Rectal smooth muscle tissue (tissue), 1 donor: ENCODE measurements at regions not wholly inside any gene's neighbourhood (a gene's known extent, or its start where the extent isn't known, plus 50 kb on each side); places are given as distances from the start of the nearest gene placed in this dataset.

ENCODE experiments used
- H3K27ac ChIP-seq: one replicate; pipeline ENCODE4 v1.7.0; 2013; ENCODE audit warnings: low read depth, low read length, inconsistent platforms
- H3K27me3 ChIP-seq: one replicate; pipeline ENCODE4 v1.7.0; 2013; ENCODE audit warnings: low read length; ENCODE audit not compliant: control insufficient read depth, insufficient read depth
- H3K36me3 ChIP-seq: one replicate; pipeline ENCODE4 v1.7.0; 2013; ENCODE audit warnings: low read length; ENCODE audit not compliant: control insufficient read depth, insufficient read depth
- H3K4me1 ChIP-seq: one replicate; pipeline ENCODE4 v1.7.0; 2013; ENCODE audit warnings: low read length; ENCODE audit not compliant: control insufficient read depth, insufficient read depth
- H3K4me3 ChIP-seq: one replicate; pipeline ENCODE4 v1.7.0; 2013; ENCODE audit warnings: low read length
- H3K9ac ChIP-seq: one replicate; pipeline ENCODE4 v1.7.0; 2013; ENCODE audit warnings: low read length

DNA sequence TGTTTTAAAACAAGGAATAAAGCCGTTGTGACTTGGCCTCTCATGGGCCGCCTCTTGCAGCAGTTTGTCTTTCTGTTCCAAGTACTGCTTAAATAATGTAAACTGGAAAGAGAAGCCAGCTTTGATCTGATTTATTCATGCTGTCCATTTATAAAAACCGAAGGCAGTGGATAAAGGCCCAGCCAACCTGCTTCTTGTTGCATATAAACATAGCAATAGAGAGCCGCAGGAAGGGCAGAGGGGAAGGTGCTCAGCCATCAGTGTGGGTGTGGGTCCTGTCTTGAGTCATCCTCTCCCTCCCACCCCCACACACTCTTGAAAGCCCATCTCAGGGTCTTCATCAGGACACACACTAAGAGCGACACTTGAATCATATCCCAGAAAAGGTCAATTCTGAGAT lies 187.9 kb upstream of the FAM9B start:
- Histone ChIP-seq H3K4me1 (peaks cover 3% of the 10 kb centered on the region), H3K4me3 (no peak overlapping the region), H3K9ac (no peak overlapping the region), H3K27ac (no peak overlapping the region), H3K27me3 (no peaks in the 10 kb centered on the region), H3K36me3 (no peaks in the 10 kb centered on the region)

DNA sequence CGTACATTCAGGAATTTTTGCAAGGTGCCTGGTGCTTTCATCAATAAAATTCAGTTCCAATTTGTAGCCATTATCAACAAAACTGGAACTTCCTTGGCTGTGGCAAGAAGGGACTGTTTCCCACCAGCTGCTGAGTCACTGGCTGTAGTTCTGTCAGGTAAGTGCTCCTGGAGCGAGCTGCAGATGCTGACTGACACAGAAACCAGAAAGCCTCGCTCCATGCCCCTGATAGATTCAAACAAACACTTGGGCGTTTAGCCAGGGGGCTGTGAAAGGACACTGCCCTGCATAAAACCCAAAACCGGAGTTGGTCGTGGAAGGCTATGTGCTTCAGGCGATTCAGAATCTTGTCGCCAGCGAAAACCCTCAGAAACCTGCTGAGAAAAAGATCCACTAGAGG lies 188.4 kb upstream of the FAM9B start:
- Histone ChIP-seq H3K4me3 (no peak overlapping the region), H3K27me3 (no peaks in the 10 kb centered on the region), H3K4me1 (peaks cover 3% of the 10 kb centered on the region), H3K27ac (no peak overlapping the region), H3K36me3 (no peaks in the 10 kb centered on the region), H3K9ac (no peak overlapping the region)

- H3K36me3 ChIP-seq, result no peaks in the 10 kb centered on the region
- no peaks in the 10 kb centered on the region for H3K4me1 ChIP-seq
- no peak overlapping the region for H3K9ac ChIP-seq
- H3K27ac ChIP-seq, result no peak overlapping the region
- H3K27me3 ChIP-seq, result no peaks in the 10 kb centered on the region
- no peak overlapping the region for H3K4me3 ChIP-seq
Observed at GRCh38 chrX:9227276-9227675, 193.3 kb upstream of the FAM9B start.

GRCh38 chrX:9231491-9231890 lies 197.6 kb upstream of the FAM9B start:
- H3K9ac ChIP-seq, result no peak overlapping the region
- H3K27ac ChIP-seq, result no peak overlapping the region
- H3K36me3 ChIP-seq, result no peaks in the 10 kb centered on the region
- H3K27me3 ChIP-seq, result no peaks in the 10 kb centered on the region
- H3K4me1 ChIP-seq, result no peaks in the 10 kb centered on the region
- H3K4me3 ChIP-seq, result no peak overlapping the region

DNA sequence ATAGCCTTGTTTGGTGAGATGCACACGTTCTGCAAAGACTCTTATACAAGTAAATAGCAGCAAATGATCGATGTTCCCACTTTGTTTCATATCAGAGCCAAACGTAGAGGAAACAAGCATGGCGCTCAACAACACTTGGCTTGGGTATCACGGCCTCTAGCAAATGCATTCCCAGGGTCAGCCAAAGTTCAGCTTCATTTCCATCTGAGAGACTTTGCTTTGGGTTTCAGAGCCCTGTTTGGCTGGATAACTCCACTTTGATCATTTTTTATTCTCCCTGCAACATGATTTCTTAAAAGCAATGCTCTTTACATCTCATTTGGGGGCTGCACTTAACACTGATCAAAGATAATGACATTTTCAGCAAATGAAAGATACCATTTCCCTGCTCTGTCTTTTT lies 199.2 kb upstream of the FAM9B start:
- H3K27ac ChIP-seq, result no peak overlapping the region
- no peak overlapping the region for H3K9ac ChIP-seq
- H3K36me3 ChIP-seq, result no peaks in the 10 kb centered on the region
- H3K4me3 ChIP-seq, result no peak overlapping the region
- no peaks in the 10 kb centered on the region for H3K27me3 ChIP-seq
- no peaks in the 10 kb centered on the region for H3K4me1 ChIP-seq

DNA sequence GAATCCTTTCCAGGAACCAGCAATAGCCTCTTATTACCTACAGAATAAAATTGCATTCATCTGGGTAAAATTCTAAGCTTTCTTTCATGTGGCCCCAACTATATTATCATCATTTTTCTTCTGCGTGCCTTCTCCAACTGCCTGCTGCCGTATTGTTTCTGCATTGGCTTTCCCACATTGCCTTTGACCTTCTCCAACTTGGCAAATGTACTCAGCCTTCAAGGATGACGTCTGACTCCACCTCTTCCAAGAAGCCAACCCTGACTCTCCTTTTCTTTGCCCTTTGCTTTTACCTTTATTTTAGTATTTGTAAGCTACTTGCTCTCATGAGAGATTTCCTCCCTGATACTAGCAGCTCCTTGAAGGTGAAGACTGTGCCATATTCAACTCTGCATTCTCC lies 200.4 kb upstream of the FAM9B start:
- Histone ChIP-seq H3K4me3 (no peak overlapping the region), H3K9ac (no peak overlapping the region), H3K36me3 (no peaks in the 10 kb centered on the region), H3K27ac (no peak overlapping the region), H3K27me3 (no peaks in the 10 kb centered on the region), H3K4me1 (no peaks in the 10 kb centered on the region)

DNA sequence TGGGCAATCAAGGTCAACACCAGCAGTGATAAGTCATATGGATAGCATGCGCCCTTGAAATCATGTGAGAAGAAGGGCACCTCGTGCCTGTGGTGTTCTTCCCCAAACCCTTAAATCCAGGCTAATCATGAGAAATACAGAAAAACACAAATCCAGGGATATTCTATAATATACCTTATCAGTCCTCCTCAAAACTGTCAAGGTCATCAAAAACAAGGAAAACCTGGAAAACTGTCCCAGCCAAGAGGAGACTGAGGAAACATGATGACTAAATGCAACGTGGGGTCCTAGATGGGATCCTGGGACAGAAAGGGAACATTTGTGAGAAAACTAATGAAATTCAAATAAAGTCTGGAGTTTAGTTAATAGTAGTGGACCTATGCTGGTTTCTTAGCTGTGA lies 201.8 kb upstream of the FAM9B start:
- H3K9ac ChIP-seq, result no peak overlapping the region
- no peak overlapping the region for H3K4me3 ChIP-seq
- H3K27me3 ChIP-seq, result no peaks in the 10 kb centered on the region
- H3K4me1 ChIP-seq, result no peaks in the 10 kb centered on the region
- H3K27ac ChIP-seq, result no peak overlapping the region
- no peaks in the 10 kb centered on the region for H3K36me3 ChIP-seq

DNA sequence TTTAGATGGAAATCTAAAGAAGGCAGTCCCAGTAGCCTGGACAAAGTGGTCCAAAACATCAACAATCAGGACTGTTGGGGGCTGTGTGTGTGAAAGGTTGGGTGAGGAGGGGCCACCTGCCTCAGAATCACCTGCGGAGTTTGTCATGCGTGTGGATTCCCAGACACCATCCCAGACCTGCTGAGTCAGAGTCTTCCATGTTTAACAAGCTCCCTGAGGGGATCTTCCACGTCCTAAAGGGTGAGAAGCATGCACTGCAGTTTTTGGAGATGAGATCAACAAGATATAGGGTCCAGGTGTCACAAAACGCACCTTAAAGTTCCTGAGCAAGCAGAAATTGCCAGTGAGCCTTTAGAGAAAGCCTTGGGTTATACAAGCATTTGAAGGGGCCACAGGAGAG lies 207.0 kb upstream of the FAM9B start:
- H3K9ac ChIP-seq, result no peak overlapping the region

DNA sequence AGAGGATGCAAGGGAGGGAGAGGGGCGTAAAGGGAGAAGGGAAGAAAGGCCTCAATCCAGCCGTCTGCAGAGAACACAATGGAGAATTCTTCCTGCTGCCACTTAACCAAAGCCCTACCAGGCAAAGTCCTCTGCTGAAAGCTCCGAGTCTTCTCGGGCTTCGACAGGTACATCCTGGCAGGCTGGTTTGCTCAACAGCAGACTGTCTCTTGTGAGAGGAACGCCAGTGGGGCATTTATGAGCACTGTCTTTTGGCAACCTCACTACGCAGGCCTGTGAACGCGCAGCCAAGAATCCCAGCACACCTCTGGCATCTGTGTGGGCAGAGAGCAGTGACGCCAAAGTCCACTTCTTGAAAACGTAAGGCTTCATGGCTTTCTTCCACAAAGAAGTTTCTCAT lies 207.5 kb upstream of the FAM9B start:
- H3K27ac ChIP-seq, result no peak overlapping the region
- no peak overlapping the region for H3K4me3 ChIP-seq
- H3K36me3 ChIP-seq, result no peaks in the 10 kb centered on the region
- no peak overlapping the region for H3K9ac ChIP-seq
- H3K27me3 ChIP-seq, result no peaks in the 10 kb centered on the region
- H3K4me1 ChIP-seq, result no peaks in the 10 kb centered on the region

More for the DNA sequence above, 207.0 kb upstream of the FAM9B start:
- Histone ChIP-seq H3K36me3 (no peaks in the 10 kb centered on the region), H3K4me3 (no peak overlapping the region), H3K27ac (no peak overlapping the region), H3K4me1 (no peaks in the 10 kb centered on the region), H3K27me3 (no peaks in the 10 kb centered on the region)

- Histone ChIP-seq H3K4me1 (no peaks in the 10 kb centered on the region), H3K27ac (no peak overlapping the region), H3K9ac (no peak overlapping the region), H3K4me3 (no peak overlapping the region), H3K27me3 (no peaks in the 10 kb centered on the region), H3K36me3 (no peaks in the 10 kb centered on the region)
Observed at GRCh38 chrX:9249051-9249846, 215.3 kb upstream of the FAM9B start.

GRCh38 chrX:9252182-9252581 lies 212.7 kb upstream of the TBL1X start:
- no peak overlapping the region for H3K9ac ChIP-seq
- no peak overlapping the region for H3K4me3 ChIP-seq
- H3K36me3 ChIP-seq, result no peaks in the 10 kb centered on the region
- H3K4me1 ChIP-seq, result no peaks in the 10 kb centered on the region
- no peak overlapping the region for H3K27ac ChIP-seq
- no peaks in the 10 kb centered on the region for H3K27me3 ChIP-seq

DNA sequence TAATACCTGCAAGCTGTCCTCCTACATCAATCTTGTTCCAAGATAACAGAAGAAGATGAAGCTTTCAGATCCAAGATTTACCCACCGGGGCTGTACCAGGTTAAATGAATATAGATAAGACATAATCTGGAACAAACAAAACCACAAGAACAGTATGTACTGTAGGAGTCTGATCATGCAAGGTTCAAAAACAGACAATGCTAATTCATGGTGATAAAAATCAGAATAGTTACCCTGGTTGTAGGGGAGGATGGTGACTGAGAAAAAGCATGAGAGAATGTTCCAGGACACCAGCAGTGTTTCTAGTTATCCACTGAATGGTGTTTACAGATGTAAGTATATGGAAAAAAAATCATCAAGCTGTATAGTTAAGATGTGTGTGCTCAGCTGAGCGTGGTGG lies 211.6 kb upstream of the TBL1X start:
- Histone ChIP-seq H3K27me3 (no peaks in the 10 kb centered on the region), H3K4me1 (no peaks in the 10 kb centered on the region), H3K27ac (no peak overlapping the region), H3K4me3 (no peak overlapping the region), H3K36me3 (no peaks in the 10 kb centered on the region), H3K9ac (no peak overlapping the region)

DNA sequence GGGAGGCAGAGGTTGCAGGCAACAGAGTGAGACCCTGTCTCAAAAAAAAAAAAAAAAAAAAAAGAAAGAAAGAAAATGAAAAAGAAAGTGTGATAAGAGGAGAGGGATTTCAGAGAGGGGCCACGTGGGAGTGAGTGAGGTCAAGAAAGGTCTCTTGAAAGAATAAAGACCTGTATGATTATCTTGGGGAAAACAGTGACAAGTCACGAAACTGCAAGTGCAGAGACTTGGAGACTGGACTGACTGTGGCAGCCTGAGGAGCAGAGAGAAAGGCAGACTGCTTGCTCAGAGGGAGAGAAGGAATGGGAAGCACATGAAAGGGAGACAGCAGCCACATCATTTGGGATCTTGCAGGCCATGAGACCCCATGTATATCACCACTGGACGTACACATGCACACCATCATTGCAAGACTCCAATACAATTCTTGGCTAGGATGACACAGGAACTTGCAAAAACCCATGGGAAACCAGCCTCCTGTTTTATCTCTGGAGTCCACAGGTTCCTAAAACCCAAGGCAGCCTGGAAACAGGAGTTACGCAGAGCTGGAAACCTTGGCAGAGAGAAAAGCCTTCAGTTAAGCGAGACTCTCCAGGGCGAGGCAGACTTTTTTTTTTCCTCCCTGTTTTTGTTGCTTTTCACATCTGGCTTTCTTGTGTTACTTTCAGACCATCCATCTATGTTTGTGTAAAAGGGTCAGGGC lies 207.0 kb upstream of the TBL1X start:
- Histone ChIP-seq H3K4me1 (no peaks in the 10 kb centered on the region), H3K36me3 (no peaks in the 10 kb centered on the region), H3K9ac (no peak overlapping the region), H3K27ac (no peak overlapping the region), H3K27me3 (no peaks in the 10 kb centered on the region), H3K4me3 (no peak overlapping the region)
